HG02870 (cell line): ENCODE measurements at regions not wholly inside any gene's neighbourhood (a gene's known extent, or its start where the extent isn't known, plus 50 kb on each side); places are given as distances from the start of the nearest gene placed in this dataset.

Experiments used
- ATAC-seq: cut with Tn5 transposase; IDR thresholded peaks from one replicate; pipeline ENCODE4 v1.9.1; 2021; ENCODE audit warnings: mild to moderate bottlenecking, moderate library complexity; ENCODE audit not compliant: unreplicated experiment

DNA sequence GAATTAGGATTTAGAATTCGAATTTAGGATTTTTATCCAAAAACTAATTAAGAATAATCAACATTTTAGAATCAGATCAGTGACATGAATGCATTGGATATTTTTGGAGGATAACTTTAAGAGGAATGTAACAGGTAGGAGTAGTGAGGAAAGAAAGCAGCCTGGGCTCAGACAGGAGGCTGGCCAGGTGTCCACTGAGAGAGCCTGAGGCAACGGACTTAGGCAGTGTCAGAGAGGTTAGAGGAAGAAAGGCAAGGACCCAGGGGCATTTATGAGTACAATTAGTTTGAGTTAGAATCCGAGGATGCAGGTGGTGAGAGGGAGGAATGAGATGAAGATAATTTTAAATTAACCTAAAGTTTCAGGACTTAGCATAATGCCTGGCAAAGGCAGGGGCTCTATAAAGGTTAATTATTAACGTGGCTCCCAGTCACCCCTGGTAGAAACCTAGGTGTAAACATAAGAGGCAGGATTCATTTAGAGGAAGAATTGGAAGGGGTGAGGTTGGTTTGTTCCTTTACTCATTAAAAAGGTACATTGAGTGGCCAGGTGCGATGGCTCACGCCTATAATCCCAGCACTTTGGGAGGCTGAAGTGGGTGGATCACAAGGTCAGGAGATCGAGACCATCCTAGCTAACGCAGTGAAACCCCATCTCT, 507.1 kb downstream of the TMEM182 start:
- no peak for ATAC-seq

DNA sequence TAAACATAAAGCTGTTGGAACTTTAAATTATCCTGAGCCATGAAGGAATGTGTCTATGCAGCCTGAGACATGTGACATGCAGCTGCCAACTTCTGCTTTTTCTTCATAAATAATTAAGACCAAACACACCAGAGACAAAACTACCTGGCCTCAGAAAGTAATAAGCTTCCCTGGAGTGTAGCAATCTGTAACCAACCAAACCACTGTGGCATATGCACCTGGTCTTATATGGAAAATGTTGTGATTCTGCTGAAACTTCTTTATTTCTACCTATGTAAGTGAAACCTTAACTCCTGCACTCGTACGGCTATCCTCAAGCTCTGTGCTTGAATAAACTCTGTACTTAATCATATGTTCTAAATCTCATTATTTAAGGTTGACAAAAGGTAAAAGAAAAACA, 515.0 kb downstream of the TMEM182 start:
- ATAC-seq = no peak

DNA sequence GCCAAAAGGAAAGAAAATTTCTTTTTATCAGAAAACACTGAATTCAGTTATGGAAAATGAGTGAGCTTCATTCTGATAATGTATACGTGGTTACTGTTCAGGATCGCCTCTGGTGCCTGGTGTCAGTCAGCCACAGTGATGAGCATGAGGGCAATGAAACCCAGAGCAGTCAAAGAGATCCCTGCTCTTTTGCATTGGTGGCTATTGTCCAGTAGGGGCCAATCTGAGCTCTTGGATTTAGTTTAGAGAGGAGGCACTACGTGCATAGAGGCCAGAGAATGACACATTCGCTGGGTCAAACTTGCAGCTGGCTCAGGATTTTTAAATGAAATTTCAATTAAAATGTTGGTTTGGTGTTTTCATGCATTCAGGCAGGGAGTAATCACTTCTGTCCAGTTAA, 522.9 kb downstream of the TMEM182 start:
- no peak for ATAC-seq

DNA sequence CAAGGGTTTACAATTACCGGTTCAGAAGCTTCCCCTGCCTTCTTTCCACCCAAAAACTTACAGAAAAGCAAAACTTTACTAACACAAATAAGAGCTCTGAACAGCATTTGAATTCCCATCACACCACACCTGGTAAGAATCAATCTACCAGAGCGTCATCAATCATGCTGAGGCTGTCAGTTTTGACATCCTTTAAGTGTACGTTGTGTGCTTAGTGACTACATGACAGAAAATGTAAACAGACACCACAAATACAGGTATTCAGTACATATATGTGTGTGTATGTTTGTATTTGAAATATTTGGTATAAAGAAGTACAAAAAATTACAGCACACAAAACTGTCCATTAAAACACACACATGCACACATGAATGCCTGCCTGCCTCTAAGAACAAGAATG, 523.5 kb downstream of the TMEM182 start:
- no peak for ATAC-seq

DNA sequence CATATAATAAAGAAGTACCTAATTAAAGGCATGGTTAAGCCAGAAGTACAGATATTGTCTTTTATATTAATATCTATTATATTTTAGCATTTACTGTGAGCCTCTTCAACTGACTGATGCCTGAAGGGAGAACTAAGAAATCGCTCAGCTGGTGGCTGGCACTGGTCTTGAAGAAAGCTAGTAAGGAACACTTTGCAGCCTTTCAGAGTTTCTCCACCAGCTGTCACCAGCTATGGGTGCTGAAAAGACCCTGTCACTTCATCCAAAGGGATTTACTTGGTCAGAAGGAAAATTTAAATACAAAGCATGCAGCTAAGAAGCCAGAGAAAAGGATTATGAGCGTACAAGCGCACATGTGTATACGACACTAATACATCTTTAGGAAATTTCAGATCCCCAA, 525.9 kb downstream of the TMEM182 start:
- ATAC-seq = no peak

DNA sequence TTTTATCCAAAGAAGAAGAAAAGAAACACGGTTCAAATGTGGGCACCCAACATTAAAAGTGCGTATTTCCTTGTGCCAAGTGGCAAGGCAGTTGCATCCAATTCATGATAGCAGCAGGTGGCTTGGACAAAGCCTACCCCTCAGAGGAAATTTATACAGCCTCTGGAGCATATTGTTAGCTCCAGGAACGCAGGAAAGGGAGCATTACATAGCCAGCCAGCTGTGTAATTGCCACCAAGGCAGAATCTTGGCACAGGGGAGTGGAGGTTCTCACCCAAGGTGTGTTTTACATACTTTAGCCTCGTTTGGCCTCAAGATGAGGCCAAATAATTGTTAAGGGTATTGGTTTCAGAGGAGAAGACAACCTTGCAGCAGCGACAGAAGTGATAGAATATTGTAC, 526.9 kb downstream of the TMEM182 start:
- ATAC-seq = no peak

DNA sequence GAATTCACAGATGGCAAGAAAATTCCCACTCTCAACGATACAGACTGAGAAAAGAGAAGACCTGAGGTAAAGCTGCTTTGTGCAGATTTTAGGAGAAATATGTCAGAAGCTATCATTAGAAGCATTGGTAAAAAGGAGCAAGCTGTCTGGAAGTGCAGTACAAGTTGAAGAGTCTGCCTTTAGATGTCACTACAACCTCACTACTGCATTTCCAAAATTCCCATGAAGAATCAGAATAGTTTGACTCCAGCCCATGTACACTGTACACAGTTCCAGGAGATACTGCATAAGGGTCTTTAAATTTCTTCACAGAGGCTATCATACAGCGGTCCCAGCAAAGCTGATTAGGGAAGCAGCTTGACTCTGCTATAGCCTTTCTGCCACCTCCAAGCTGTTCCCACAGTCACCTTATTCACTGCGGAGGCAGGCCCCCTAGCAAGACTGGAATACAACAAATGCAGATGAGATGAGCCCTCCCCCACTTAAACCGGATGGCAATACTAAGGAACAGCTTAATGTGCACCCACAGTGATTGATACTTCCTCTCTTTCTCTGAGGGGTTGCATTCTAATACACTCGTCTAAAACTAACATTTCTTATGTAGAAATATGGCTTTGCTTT, 527.4 kb downstream of the TMEM182 start:
- no peak for ATAC-seq

DNA sequence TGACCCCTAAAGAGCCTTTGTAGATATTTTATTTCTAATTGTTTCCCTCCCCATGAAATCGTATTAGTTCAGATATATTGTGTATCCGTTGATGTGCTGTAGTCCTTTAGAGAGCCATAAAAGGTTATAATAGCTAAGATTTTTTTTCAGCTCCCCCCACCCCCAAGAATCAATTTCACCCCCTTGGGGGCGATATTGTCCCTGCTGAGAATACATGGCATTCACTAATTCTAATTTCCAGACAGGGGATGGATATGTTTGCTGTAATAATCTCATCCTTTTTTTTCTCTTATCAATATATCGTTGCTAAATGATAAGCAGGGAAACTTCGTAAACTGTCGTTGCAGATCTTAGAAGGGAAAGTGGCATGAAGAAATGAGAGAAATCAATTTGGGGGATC, 530.7 kb downstream of the TMEM182 start:
- no peak for ATAC-seq

DNA sequence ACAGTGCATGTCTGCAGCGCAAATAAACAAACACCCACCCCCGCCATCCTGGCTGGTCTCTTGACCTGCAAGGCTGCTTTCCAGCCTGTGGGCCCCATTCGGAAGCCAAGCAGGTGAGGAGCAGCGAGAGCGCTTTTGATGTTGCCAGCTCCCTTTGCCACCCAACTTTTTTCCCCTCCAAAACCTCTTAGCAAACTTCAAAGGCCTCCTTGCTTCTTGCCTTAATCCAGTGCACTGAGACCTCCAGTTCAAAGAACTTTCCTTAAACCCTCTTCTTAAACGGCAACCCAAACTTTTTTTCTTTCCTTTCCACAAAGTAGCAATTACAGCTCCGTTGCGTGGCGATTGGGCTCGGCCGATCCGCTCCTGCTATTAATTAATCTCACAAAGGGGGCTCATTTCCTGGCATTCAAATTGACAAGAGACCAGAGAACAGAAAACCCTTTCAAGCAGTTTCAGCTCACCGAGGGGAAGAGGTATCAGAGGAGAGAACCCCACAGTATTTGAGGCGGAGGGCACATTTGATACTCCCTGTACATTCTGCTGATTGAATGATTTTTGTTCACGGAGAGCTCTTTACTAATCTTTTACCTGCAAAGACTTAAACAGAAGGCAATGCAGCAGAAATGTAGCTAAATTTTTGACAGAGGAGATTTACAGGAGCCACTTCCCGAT, 531.4 kb downstream of the TMEM182 start:
- ATAC-seq = no peak

DNA sequence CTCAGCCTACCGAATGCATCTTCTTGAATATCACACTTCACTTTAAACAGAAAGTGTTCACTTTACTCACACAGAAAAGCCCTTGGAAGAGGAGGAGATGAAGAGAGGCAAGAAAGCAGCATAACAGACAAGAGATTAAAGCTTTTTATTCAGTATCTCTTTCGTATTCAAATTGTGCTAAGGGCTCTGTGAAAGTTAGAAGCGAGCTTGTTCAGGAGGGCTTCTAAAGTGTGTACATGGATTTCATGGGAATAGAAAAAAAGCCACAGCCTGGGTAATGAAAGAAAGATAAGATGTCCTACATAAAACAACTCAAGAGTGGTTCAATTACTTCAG, 531.9 kb downstream of the TMEM182 start:
- no peak for ATAC-seq

DNA sequence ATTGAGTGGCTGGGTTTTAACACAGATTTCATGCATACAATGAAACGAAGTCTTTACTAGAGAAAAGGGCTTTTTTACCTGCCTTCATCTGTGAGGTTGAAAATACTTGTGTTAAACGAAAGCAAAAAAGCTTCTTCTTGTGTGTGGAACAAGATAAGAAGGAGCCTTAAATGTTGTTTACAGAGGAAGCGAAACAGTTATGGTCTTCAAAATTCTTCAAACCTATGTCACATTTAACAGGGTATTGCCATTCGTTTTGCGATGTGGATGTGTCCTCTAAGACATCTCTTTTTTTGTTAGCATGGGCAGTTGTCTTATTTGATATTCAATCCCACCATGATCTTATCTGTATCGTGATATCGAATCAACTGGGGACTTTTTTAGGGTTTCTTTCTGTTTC, 532.6 kb downstream of the TMEM182 start:
- ATAC-seq = no peak

DNA sequence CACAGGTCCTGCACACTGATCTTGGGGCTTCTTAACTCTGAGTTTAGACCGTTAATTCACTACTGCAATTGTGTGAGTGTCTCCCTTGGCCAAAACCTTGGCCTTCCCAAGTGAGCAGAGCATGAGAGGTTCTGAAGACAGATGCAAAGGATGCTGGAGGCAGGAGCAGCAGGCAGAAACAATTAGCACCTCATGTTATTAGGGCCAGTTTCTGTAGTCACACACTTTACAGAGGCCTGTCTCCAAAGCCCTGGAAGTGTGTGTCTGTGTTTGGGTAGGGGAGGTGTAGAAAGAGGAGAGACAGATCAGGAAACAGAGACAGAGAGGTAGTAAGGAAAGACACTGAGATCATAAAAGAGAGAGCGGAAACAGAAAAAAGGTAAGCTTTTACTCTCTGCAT, 533.8 kb downstream of the TMEM182 start:
- no peak for ATAC-seq

DNA sequence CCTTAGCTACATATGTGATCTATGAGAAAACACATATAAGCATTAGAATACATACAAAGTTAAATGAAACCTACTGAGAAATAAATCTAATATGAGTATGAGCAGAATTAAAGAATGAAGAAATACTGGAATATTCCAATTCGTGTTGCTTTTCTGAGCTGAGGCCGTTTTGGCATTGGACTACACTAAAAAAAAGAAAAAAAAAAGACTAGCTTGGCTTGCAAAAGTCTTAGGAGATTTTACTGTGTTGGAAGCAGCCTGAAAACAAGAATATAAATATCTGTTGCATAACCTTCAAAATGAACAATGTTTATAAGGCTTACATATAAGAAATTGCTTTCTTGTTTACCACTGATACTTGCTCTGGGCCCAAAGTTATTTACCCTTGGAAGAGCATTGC, 562.8 kb downstream of the TMEM182 start:
- ATAC-seq = no peak

DNA sequence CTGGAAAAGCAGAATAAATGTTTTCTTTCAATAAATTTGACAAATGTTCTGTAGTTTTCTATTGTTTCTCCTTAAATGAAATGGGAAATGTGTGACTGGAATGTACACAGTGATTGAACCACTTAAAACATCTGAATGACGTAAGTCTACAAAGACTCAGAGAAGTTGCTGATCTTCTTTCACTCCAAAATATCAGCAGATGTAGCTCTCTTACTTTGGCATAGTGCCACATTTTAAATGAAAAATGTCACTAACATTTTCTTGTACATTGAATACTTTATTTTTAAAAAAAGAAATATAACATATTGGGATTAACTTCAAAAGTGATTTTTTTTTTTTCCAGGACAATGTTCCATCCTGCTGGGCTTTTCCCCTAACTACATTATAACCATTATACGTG, 565.6 kb downstream of the TMEM182 start:
- no peak for ATAC-seq

DNA sequence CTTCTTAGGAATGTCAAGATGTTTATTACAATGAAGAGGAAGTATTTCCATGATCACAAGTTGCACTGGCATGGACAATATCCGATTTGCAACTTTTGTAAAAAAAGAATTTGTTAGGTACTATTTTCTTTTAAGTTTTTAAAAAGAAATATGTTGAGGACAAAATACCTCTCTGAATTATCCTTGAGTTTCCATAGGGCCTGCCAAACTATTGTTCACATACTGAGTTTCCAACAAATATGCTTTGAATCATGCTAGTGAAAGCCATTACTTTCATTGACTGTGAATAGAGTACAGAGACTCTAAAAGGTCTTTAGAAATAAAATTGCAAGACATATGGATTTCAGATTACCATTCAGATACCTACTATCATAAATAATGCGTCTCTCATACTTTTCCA, 566.1 kb downstream of the TMEM182 start:
- ATAC-seq = no peak

DNA sequence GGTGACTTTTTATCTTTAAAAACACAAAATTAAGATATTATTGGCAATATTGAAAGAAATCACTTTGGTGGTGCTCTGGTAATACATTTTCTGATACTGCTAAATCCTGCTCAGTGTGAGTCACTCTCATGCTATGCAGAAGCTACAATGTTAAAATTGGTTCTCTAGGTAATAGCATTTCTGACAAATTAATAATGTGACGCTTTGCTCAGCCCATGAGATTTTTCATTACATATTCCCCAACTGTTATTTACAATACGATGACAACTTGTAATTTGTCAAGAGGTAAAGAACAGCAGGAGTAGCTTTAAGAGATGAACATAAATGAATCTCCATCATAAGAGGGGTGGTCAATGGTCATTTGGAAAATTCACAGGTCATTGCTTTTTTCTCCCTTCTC, 573.6 kb downstream of the TMEM182 start:
- no peak for ATAC-seq

DNA sequence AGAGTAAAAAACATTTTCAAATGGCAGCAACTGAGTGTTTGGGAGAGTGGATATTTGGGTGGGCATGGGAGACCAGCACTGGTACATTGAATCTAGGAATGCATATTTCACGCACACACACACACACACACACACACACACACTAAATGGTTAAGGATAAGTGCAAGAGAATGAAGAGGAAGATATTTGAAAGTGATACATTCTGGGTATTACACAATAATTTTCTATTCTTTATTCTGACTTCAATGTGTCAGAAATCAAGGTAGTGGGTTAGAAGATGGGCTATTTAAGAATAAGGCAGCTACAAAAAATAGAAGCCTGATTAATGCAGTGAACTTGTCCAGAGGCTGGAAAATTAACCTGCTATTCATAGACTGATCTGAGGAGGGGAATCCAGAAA, 577.0 kb downstream of the TMEM182 start:
- ATAC-seq = no peak

DNA sequence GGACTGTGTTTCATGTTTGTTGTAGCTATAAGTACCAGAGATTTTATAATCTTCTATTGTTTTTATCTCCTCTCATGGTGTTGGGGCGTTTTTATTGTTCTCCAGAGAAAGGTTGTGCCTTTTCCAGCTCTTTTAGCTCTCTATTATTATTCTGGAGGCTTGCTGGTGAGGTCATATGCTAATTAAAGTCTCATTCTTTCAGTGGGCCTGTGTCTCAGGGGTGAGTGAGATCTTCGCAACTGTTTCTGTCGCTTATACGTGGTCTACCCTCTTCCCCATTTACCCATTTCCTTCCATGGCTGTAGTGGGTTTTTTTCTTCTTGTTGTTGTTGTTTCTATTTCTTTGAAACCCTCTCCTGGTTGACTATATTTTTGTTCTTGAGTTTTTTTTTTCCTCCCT, 584.9 kb downstream of the TMEM182 start:
- no peak for ATAC-seq

DNA sequence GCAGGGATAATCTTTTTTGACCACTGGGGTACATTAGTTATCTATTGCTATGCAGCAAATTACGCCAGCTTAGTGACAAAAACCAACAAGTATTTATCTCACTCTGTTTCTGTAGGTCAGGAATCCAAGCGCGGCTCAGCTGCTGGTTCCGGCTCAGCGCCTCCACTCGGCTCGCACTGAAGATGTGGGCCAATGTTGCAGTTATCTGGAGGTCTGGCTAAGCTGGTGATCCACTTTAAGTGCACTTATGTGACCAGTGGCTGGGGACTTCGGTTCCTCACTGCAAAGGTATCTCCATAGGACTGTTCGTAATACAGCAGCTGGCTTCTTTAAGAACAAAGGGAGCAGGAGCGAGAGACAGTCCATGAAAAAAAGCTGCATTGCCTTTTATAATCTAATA, 591.9 kb downstream of the TMEM182 start:
- ATAC-seq = no peak

DNA sequence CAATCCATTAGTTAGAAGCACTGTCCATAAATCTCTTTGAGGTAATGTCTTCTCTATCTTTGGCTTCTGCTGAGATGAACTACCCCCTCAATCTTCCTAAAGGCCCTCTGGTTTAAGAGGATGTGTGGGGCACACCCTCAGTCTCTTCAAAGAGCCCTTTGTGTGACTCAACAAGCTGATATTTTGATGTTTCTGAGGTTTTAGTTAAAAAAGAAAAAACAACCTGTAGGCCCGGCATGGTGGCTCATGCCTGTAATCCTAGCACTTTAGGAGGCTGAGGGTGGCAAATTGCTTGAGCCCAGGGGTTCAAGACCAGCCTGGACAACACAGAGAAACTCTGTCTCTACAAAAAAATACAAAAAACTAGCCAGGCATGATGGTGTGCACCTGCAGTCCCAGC, 593.5 kb downstream of the TMEM182 start:
- ATAC-seq = no peak

DNA sequence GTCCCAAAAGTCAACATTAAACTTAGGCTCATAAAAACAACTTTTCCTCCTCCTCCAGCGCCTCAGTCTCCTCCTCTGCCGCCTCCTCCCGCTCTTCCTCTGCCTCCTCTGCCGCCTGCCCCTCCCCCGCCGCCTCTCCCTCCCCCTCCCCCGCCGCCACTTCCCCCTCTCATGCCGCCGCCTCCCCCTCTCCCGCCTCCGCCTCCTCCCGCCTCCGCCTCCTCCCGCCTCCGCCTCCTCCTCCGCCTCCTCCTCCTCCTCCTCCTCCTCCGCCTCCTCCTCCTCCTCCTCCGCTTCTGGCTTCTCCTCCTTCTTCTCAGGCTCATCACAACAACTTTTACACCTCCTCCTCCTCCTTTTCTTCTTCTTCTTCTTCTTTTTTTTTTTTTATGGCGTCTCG, 599.9 kb downstream of the TMEM182 start:
- no peak for ATAC-seq

DNA sequence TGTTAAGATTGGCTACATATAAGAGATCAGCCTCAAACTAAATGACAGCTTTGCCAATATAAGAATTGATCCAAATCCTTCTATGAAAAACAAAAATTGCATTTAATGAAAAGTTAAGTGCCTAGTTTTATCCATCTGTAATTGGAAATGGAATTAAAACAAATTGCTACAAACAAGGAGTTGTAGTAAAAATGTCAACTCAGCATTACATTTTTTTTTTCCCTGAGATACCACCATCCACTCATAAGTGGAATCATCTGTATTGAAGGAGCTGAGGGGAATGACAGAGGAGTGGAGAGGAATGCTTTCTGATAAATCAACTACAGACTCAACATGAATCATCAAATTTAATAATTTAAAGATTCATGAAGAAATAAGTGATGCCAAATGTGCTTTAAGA, 601.8 kb downstream of the TMEM182 start:
- ATAC-seq = no peak

DNA sequence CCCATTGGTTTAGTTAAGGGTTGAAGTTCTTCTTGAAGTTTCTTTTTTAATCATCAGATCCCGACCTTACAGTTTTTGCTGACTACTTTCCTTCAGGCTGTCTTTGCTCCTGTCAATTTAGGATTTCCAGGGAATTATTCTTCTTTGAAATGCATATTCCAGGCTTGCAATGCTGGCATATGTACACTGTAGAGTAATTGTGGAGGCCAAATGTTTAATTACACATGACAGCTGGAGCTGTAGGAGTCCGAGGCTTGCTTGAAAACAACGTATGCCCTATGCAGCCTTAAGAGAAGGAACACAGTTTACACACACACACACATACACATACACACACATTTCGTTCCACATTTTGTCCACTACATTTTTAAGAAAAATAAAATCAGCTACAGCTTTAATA, 602.3 kb downstream of the TMEM182 start:
- ATAC-seq = no peak
